ENCODE measurements at regions not wholly inside any gene's neighbourhood (a gene's known extent, or its start where the extent isn't known, plus 50 kb on each side); places are given as distances from the start of the nearest gene placed in this dataset.

DNA sequence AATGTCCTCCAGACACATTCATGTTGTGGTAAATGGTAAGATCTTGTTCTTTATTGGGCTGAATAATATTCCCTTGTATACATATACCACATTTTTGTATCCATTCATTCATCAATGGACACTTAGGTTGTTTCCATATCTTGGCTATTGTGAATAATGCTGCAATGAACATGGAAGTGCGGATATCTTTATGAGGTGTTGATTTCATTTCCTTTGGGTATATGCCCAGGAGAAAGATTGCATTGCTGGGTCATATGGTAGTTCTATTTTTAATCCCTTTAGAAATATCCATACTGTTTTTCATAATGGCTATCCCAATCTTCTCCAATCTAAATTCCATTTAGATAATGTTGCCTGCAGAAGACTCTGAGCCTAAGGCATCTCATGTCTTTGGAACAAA, 78.0 kb upstream of the TNC start:
- Histone ChIP-seq H3K27ac (ENCODE audit: low read depth, low read length) (no peak overlapping the region), H3K9ac (ENCODE audit: low read depth, low read length) (no peak overlapping the region), H3K4me1 (ENCODE audit: insufficient read depth, low read length) (peaks cover 33% of the 10 kb centered on the region), H3K4me3 (ENCODE audit: low read length) (no peak overlapping the region), H3K9me3 (ENCODE audit: insufficient read depth, low read depth, low read length) (peaks cover 7% of the 10 kb centered on the region), H3K36me3 (ENCODE audit: insufficient read depth, low read length) (no peaks in the 10 kb centered on the region), H3K27me3 (ENCODE audit: insufficient read depth, low read length) (no peaks in the 10 kb centered on the region)
- 95% methylated on average over 1 of the region's 1 CpG for WGBS

DNA sequence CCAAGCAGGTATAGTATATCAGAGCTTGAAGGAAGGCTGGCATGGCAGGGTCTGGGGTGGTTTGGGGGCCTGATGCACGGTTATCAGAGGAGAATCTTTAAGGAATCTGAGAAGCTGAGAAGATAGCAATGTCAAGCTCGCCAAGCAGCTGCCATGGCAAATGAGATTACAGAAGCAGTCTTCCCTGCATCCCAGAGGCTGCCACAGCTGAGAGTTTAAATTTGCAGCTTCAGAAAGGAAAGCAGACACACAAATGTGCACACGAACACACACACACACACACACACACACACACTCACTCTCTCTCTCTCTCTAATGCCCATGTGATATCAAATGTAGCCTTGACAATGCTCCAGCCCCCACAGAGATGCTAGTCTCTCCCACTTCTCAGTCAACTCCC, 79.0 kb upstream of the TNC start:
- Histone ChIP-seq H3K4me3 (ENCODE audit: low read length) (no peak overlapping the region), H3K9ac (ENCODE audit: low read depth, low read length) (no peak overlapping the region), H3K36me3 (ENCODE audit: insufficient read depth, low read length) (no peaks in the 10 kb centered on the region), H3K4me1 (ENCODE audit: insufficient read depth, low read length) (peaks cover 29% of the 10 kb centered on the region), H3K9me3 (ENCODE audit: insufficient read depth, low read depth, low read length) (peaks cover 5% of the 10 kb centered on the region; the same call in 1 of the 2 replicates), H3K27me3 (ENCODE audit: insufficient read depth, low read length) (no peaks in the 10 kb centered on the region), H3K27ac (ENCODE audit: low read depth, low read length) (no peak overlapping the region)
- WGBS = 83% methylated on average over 3 of the region's 3 CpGs

DNA sequence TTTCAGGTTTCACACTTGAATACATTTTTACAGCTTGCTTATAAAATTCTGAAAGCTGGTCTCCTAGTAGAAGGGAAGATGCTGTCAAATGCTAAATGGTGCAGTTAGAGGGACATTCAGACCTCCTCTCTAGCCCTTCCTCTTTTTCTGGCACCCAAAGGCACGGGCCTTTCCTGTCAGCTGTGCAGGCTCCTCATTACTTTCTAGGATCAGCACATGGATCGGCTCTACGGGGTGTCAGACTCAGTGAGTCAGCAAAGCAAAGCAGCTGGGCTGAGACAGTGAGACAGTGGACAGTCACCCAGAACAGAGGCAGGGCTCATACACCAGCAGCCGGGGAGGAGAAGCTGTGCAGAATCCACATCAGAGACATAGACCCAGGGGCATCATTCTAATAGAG, 80.0 kb upstream of the TNC start:
- Histone ChIP-seq H3K4me3 (ENCODE audit: low read length) (no peak overlapping the region), H3K36me3 (ENCODE audit: insufficient read depth, low read length) (no peaks in the 10 kb centered on the region), H3K27ac (ENCODE audit: low read depth, low read length) (no peak overlapping the region), H3K9me3 (ENCODE audit: insufficient read depth, low read depth, low read length) (peaks cover 5% of the 10 kb centered on the region; the same call in 1 of the 2 replicates), H3K9ac (ENCODE audit: low read depth, low read length) (no peak overlapping the region), H3K4me1 (ENCODE audit: insufficient read depth, low read length) (peaks cover 18% of the 10 kb centered on the region), H3K27me3 (ENCODE audit: insufficient read depth, low read length) (no peaks in the 10 kb centered on the region)
- WGBS = 72% methylated on average over 4 of the region's 4 CpGs

DNA sequence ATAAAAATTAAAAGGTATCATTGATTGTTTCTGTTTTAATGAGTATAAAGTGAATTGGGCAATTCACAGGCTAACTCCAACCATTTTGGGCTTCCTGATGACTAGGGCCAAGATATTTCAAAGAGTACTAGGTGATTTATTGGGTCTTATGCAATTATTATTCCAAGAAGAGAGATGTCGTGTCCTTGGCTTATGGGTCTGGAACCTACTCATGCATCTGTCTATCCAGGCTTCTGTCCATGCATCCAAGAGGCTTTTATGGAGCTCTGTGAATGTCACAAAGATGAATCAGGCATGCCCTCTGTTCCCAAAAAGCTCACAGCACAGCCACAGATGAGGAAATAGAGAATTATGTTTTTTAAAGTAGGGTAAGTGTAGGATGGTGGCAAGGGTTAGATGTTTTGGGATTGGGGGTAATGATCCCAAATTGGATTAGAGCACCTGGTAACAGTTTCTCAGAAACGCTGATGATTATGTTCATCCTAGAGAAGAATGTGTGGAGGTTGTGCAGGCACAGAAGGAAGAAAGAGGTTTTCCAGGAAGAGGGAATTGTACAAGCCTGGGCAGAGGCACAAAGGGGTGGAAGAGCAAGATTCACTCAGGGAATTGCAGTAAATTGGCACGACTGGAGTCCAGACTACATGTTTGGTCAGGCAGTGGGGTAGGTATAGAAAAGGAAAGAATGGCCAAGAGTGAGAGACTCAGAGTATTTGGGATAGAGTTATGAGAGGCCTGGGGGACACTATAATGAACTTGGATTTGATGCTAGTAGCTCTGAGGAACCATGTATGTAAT, 83.0 kb upstream of the TNC start:
- no peak overlapping the region for H3K4me3 ChIP-seq (ENCODE audit: low read length)
- 59% methylated on average over 3 of the region's 3 CpGs for WGBS
- peaks cover 6% of the 10 kb centered on the region; the same call in 1 of the 2 replicates for H3K4me1 ChIP-seq (ENCODE audit: insufficient read depth, low read length)
- H3K27ac ChIP-seq (ENCODE audit: low read depth, low read length) = no peak overlapping the region
- no peaks in the 10 kb centered on the region for H3K27me3 ChIP-seq (ENCODE audit: insufficient read depth, low read length)
- no peaks in the 10 kb centered on the region for H3K9me3 ChIP-seq (ENCODE audit: insufficient read depth, low read depth, low read length)
- H3K9ac ChIP-seq (ENCODE audit: low read depth, low read length) = no peak overlapping the region
- no peaks in the 10 kb centered on the region for H3K36me3 ChIP-seq (ENCODE audit: insufficient read depth, low read length)

DNA sequence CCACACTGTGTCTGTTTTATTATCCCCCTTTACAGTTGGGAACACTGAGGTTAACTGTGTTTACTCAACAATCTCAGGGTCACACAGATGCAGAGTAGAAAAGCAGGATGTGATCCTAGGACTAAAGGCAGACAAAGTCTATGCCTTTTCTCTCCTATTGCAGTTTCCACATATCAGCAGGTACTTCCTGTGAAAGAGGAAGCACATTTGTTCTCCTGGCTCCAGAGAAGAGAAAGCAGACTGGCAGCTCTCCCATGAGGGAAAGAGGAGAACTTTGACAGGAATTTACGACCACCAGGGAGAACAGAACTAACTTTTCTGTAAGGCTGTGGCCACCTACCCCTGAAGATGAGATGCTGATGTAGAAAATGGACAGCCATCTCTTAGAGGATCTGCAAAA, 84.2 kb upstream of the TNC start:
- H3K9ac ChIP-seq (ENCODE audit: low read depth, low read length) = no peak overlapping the region
- no peaks in the 10 kb centered on the region for H3K9me3 ChIP-seq (ENCODE audit: insufficient read depth, low read depth, low read length)
- H3K27ac ChIP-seq (ENCODE audit: low read depth, low read length) = no peak overlapping the region
- no peak overlapping the region for H3K4me3 ChIP-seq (ENCODE audit: low read length)
- WGBS = 90% methylated on average over 1 of the region's 1 CpG
- peaks cover 6% of the 10 kb centered on the region; the same call in 1 of the 2 replicates for H3K4me1 ChIP-seq (ENCODE audit: insufficient read depth, low read length)
- no peaks in the 10 kb centered on the region for H3K27me3 ChIP-seq (ENCODE audit: insufficient read depth, low read length)
- no peaks in the 10 kb centered on the region for H3K36me3 ChIP-seq (ENCODE audit: insufficient read depth, low read length)

GRCh38 chr9:115202960-115203751, 85.2 kb upstream of the TNC start:
- no peaks in the 10 kb centered on the region for H3K27me3 ChIP-seq (ENCODE audit: insufficient read depth, low read length)
- no peak overlapping the region for H3K27ac ChIP-seq (ENCODE audit: low read depth, low read length)
- H3K4me3 ChIP-seq (ENCODE audit: low read length) = no peak overlapping the region
- WGBS = 100% methylated on average over 1 of the region's 2 CpGs
- no peak overlapping the region for H3K9ac ChIP-seq (ENCODE audit: low read depth, low read length)
- peaks cover under 1% of the 10 kb centered on the region; the same call in 1 of the 2 replicates for H3K4me1 ChIP-seq (ENCODE audit: insufficient read depth, low read length)
- no peaks in the 10 kb centered on the region for H3K36me3 ChIP-seq (ENCODE audit: insufficient read depth, low read length)
- H3K9me3 ChIP-seq (ENCODE audit: insufficient read depth, low read depth, low read length) = no peaks in the 10 kb centered on the region

- Histone ChIP-seq H3K4me1 (ENCODE audit: insufficient read depth, low read length) (no peaks in the 10 kb centered on the region), H3K4me3 (ENCODE audit: low read length) (no peak overlapping the region), H3K9ac (ENCODE audit: low read depth, low read length) (no peak overlapping the region), H3K9me3 (ENCODE audit: insufficient read depth, low read depth, low read length) (no peaks in the 10 kb centered on the region), H3K27me3 (ENCODE audit: insufficient read depth, low read length) (no peaks in the 10 kb centered on the region), H3K36me3 (ENCODE audit: insufficient read depth, low read length) (no peaks in the 10 kb centered on the region), H3K27ac (ENCODE audit: low read depth, low read length) (no peak overlapping the region)
- WGBS = 88% methylated on average over 1 of the region's 1 CpG
These were observed 87.0 kb upstream of the TNC start for GRCh38 chr9:115204904-115205453.

GRCh38 chr9:115207003-115207836, 89.3 kb upstream of the TNC start:
- no peaks in the 10 kb centered on the region for H3K36me3 ChIP-seq (ENCODE audit: insufficient read depth, low read length)
- H3K27me3 ChIP-seq (ENCODE audit: insufficient read depth, low read length) = no peaks in the 10 kb centered on the region
- H3K4me1 ChIP-seq (ENCODE audit: insufficient read depth, low read length) = no peaks in the 10 kb centered on the region; the same call in 1 of the 2 replicates
- 80% methylated on average over 3 of the region's 3 CpGs for WGBS
- no peaks in the 10 kb centered on the region for H3K9me3 ChIP-seq (ENCODE audit: insufficient read depth, low read depth, low read length)
- no peak overlapping the region for H3K4me3 ChIP-seq (ENCODE audit: low read length)
- H3K9ac ChIP-seq (ENCODE audit: low read depth, low read length) = no peak overlapping the region
- H3K27ac ChIP-seq (ENCODE audit: low read depth, low read length) = no peak overlapping the region

- Histone ChIP-seq H3K9ac (ENCODE audit: low read depth, low read length) (no peak overlapping the region), H3K27ac (ENCODE audit: low read depth, low read length) (no peak overlapping the region), H3K4me1 (ENCODE audit: insufficient read depth, low read length) (peaks cover 4% of the 10 kb centered on the region), H3K9me3 (ENCODE audit: insufficient read depth, low read depth, low read length) (no peaks in the 10 kb centered on the region), H3K4me3 (ENCODE audit: low read length) (no peak overlapping the region), H3K27me3 (ENCODE audit: insufficient read depth, low read length) (no peaks in the 10 kb centered on the region), H3K36me3 (ENCODE audit: insufficient read depth, low read length) (no peaks in the 10 kb centered on the region)
These were observed 90.5 kb upstream of the TNC start for GRCh38 chr9:115208501-115208900.

DNA sequence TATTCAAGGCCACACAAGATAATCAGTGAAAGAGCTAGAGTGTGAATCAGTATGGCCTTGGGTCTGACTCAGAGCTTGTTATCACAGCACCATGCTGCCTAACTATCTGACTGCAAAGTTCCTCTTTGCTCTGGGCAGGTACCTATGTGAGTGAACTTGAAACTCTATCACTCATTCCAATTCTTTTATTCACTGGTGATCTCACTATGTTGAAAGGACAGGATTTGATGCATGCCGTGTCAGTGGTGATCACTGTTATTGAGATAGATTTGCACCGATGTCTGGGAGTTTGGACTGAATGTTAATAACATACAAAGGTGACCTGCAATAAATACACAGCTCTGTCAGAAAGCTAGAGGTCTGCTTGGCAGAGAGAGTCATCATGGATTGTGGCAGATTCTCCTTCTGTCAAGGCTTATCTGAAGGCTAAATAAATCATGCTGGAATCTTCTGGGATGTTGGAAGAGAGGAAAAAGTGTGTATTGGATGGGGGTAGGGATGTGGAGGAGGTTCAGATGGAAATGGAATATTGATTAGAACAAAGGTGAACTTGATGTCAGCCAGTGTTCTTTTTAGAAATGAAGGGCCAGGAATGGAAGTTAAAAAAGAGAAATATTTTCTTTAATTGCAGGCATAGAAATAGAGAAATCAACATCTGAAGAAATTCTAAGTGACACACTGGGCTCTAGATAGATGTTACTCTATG, 91.8 kb upstream of the TNC start:
- Histone ChIP-seq H3K4me1 (ENCODE audit: insufficient read depth, low read length) (peaks cover 4% of the 10 kb centered on the region), H3K36me3 (ENCODE audit: insufficient read depth, low read length) (no peaks in the 10 kb centered on the region), H3K27ac (ENCODE audit: low read depth, low read length) (no peak overlapping the region), H3K9me3 (ENCODE audit: insufficient read depth, low read depth, low read length) (no peaks in the 10 kb centered on the region), H3K4me3 (ENCODE audit: low read length) (no peak overlapping the region), H3K27me3 (ENCODE audit: insufficient read depth, low read length) (no peaks in the 10 kb centered on the region), H3K9ac (ENCODE audit: low read depth, low read length) (no peak overlapping the region)
- WGBS = 44% methylated on average over 2 of the region's 2 CpGs
